ENCODE measurements at regions not wholly inside any gene's neighbourhood (a gene's known extent, or its start where the extent isn't known, plus 50 kb on each side); places are given as distances from the start of the nearest gene placed in this dataset.

DNA sequence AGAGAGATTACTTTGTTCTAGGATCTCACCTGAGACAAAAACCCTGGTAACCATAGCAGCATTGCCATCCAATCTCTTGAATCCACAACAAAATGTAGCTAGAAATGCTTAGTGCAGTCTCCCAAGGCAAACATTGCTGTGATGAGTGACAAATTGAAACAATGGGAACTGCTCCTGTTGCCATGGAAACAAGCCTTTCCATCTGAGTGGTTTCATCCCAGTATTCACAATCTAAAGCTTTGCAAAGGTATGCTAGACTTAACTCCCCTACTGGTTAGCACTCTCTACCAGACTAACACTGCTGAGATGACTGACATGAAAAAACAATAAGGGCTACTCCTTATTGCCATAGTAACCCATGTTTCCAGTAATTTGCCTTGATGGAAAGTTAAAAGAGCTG, 172.6 kb upstream of the CNTN3 start:
- H3K27me3 ChIP-seq (ENCODE audit: control insufficient read depth, insufficient read depth, low read length): no peaks in the 10 kb centered on the region
- no peak overlapping the region for H3K4me3 ChIP-seq (ENCODE audit: low read length)
- H3K4me1 ChIP-seq (ENCODE audit: control insufficient read depth, insufficient read depth, low read length): no peaks in the 10 kb centered on the region
- no peak for DNase-seq
- no peak overlapping the region for H3K27ac ChIP-seq (ENCODE audit: low read length)
- no peaks in the 10 kb centered on the region for H3K36me3 ChIP-seq (ENCODE audit: control insufficient read depth, insufficient read depth, low read length)
- no peaks in the 10 kb centered on the region for H3K9me3 ChIP-seq (replicated peaks; ENCODE audit: control insufficient read depth, low read depth, low read length)

- H3K36me3 ChIP-seq (ENCODE audit: control insufficient read depth, insufficient read depth, low read length): no peaks in the 10 kb centered on the region
- WGBS (ENCODE audit: insufficient coverage): no CpG with 5 or more reads among the region's 2 CpGs
Observed at GRCh38 chr3:74771401-74771800, 156.9 kb upstream of the CNTN3 start.

DNA sequence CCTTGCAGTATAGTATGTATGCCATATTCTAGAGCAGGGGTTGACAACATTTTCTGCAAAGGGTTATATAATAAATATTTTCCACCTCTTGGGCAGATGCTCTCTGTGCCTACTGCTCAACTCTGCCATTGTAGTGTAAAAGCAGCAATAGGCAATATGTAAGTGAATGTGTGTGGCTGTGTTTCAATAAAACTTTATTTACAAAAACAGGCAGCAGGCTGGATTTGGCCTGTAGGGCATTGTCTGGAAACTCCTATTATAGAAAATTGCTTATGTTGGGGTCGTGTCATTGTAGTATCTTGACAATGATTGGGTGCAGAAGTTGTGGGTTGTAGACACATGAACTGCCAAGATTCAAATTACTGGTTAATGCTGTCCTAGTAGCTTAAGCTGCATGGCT, 153.6 kb upstream of the CNTN3 start:
- DNase-seq: no peak
- no peaks in the 10 kb centered on the region for H3K27me3 ChIP-seq (ENCODE audit: control insufficient read depth, insufficient read depth, low read length)
- H3K4me3 ChIP-seq (ENCODE audit: low read length): no peak overlapping the region
- H3K4me1 ChIP-seq (ENCODE audit: control insufficient read depth, insufficient read depth, low read length): no peaks in the 10 kb centered on the region
- WGBS (ENCODE audit: insufficient coverage): no CpG with 5 or more reads among the region's 1 CpG
- H3K36me3 ChIP-seq (ENCODE audit: control insufficient read depth, insufficient read depth, low read length): no peaks in the 10 kb centered on the region
- H3K9me3 ChIP-seq (replicated peaks; ENCODE audit: control insufficient read depth, low read depth, low read length): no peaks in the 10 kb centered on the region
- no peak overlapping the region for H3K27ac ChIP-seq (ENCODE audit: low read length)

More at GRCh38 chr3:74771401-74771800, 156.9 kb upstream of the CNTN3 start:
- DNase-seq: no peak
- no peaks in the 10 kb centered on the region for H3K27me3 ChIP-seq (ENCODE audit: control insufficient read depth, insufficient read depth, low read length)
- no peak overlapping the region for H3K27ac ChIP-seq (ENCODE audit: low read length)
- no peaks in the 10 kb centered on the region for H3K4me1 ChIP-seq (ENCODE audit: control insufficient read depth, insufficient read depth, low read length)
- no peak overlapping the region for H3K4me3 ChIP-seq (ENCODE audit: low read length)
- H3K9me3 ChIP-seq (replicated peaks; ENCODE audit: control insufficient read depth, low read depth, low read length): no peaks in the 10 kb centered on the region

GRCh38 chr3:74766405-74766804, 151.9 kb upstream of the CNTN3 start:
- Histone ChIP-seq H3K36me3 (ENCODE audit: control insufficient read depth, insufficient read depth, low read length) (no peaks in the 10 kb centered on the region), H3K27ac (ENCODE audit: low read length) (no peak overlapping the region), H3K9me3 (replicated peaks; ENCODE audit: control insufficient read depth, low read depth, low read length) (no peaks in the 10 kb centered on the region), H3K27me3 (ENCODE audit: control insufficient read depth, insufficient read depth, low read length) (no peaks in the 10 kb centered on the region), H3K4me3 (ENCODE audit: low read length) (no peak overlapping the region), H3K4me1 (ENCODE audit: control insufficient read depth, insufficient read depth, low read length) (no peaks in the 10 kb centered on the region)
- no peak for DNase-seq
- 97% methylated on average over 3 of the region's 4 CpGs for WGBS (ENCODE audit: insufficient coverage)

DNA sequence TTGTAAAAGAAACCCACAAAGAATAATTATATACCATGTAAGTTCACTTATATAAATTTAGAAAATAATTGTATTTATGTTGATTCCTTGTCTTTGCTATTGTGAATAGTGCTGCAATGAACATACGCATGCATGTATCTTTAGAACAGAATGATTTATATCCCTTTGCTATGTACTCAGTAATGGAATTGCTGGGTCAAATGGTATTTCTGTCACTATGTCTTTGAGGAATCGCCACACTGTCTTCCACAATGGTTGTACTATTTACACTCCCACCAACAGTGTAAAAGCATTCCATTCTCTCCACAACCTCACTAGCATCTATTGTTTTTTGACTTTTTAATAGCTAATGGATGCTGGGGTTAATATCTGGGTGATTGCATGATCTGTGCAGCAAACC, 149.4 kb upstream of the CNTN3 start:
- Histone ChIP-seq H3K9me3 (replicated peaks; ENCODE audit: control insufficient read depth, low read depth, low read length) (no peaks in the 10 kb centered on the region), H3K27ac (ENCODE audit: low read length) (no peak overlapping the region), H3K4me1 (ENCODE audit: control insufficient read depth, insufficient read depth, low read length) (no peaks in the 10 kb centered on the region), H3K27me3 (ENCODE audit: control insufficient read depth, insufficient read depth, low read length) (no peaks in the 10 kb centered on the region), H3K36me3 (ENCODE audit: control insufficient read depth, insufficient read depth, low read length) (no peaks in the 10 kb centered on the region), H3K4me3 (ENCODE audit: low read length) (no peak overlapping the region)
- no CpG with 5 or more reads among the region's 2 CpGs for WGBS (ENCODE audit: insufficient coverage)
- no peak for DNase-seq

DNA sequence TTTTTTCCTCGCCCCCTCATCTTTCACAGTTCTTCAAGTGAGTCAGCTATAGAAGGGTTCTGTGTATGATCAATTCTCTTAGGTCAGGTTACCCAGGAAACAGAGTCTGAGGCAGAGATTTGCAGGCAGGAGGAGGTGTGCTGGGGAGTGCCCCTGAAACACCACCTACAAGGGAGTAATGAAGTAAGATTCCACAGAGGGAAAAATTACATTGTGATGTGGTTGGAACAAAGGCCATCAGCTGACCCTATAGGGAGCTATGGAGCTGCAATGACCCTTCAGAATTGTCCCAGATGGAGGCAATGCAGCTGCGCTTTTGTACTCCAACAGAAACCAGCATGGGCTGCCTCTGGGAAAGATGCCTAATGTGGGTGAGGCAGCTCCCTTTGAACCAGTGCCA, 142.2 kb upstream of the CNTN3 start:
- no peaks in the 10 kb centered on the region for H3K9me3 ChIP-seq (replicated peaks; ENCODE audit: control insufficient read depth, low read depth, low read length)
- 60% methylated on average over 1 of the region's 2 CpGs for WGBS (ENCODE audit: insufficient coverage)
- no peaks in the 10 kb centered on the region for H3K27me3 ChIP-seq (ENCODE audit: control insufficient read depth, insufficient read depth, low read length)
- no peaks in the 10 kb centered on the region for H3K36me3 ChIP-seq (ENCODE audit: control insufficient read depth, insufficient read depth, low read length)
- no peaks in the 10 kb centered on the region for H3K4me1 ChIP-seq (ENCODE audit: control insufficient read depth, insufficient read depth, low read length)
- H3K27ac ChIP-seq (ENCODE audit: low read length): no peak overlapping the region
- DNase-seq: no peak
- no peak overlapping the region for H3K4me3 ChIP-seq (ENCODE audit: low read length)

DNA sequence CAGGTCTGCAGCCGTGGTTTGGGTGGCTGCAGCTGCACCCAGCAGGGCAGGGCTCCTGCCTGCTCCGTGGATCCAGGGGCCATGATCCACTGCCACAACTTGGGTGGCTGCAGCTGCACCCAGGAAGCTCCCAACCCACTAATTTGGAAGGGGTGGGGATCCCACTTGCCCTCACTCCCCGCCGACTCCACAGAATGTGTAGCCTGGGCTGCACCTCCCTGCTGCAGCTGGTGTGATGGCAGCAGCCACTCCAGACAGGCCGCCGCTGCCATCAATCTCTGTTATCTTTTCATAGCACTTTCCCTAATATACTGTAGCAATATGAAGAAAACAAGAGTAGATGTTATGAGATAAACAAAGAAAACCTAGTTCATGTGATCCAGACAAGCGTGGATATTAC, 137.8 kb upstream of the CNTN3 start:
- Histone ChIP-seq H3K4me3 (ENCODE audit: low read length) (no peak overlapping the region), H3K4me1 (ENCODE audit: control insufficient read depth, insufficient read depth, low read length) (no peaks in the 10 kb centered on the region), H3K27ac (ENCODE audit: low read length) (no peak overlapping the region), H3K27me3 (ENCODE audit: control insufficient read depth, insufficient read depth, low read length) (no peaks in the 10 kb centered on the region), H3K36me3 (ENCODE audit: control insufficient read depth, insufficient read depth, low read length) (no peaks in the 10 kb centered on the region), H3K9me3 (replicated peaks; ENCODE audit: control insufficient read depth, low read depth, low read length) (no peaks in the 10 kb centered on the region)
- DNase-seq: no peak
- 40% methylated on average over 1 of the region's 7 CpGs for WGBS (ENCODE audit: insufficient coverage)

DNA sequence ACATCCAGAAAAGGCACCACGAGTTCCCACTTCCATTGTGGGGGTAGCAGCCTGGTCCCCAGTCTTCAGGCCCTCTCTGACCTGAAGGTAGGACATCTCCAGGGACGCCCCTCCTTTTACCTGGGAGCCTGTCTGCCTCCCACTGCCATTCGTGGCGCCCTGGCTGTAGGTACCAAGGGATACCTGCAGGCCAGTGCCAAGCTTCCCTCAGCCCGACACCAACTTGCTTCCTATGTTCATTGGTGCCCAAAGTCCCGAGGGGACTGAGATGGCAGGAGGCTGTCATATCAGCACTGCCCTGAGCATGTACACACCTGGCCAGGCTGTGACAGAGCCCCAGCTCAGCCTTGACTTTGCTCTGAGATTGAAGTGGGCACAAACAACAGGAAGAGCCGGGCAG, 137.3 kb upstream of the CNTN3 start:
- no peak overlapping the region for H3K4me3 ChIP-seq (ENCODE audit: low read length)
- no peak overlapping the region for H3K27ac ChIP-seq (ENCODE audit: low read length)
- no peaks in the 10 kb centered on the region for H3K9me3 ChIP-seq (replicated peaks; ENCODE audit: control insufficient read depth, low read depth, low read length)
- no peaks in the 10 kb centered on the region for H3K36me3 ChIP-seq (ENCODE audit: control insufficient read depth, insufficient read depth, low read length)
- no peaks in the 10 kb centered on the region for H3K27me3 ChIP-seq (ENCODE audit: control insufficient read depth, insufficient read depth, low read length)
- WGBS (ENCODE audit: insufficient coverage): 87% methylated on average over 6 of the region's 7 CpGs
- no peaks in the 10 kb centered on the region for H3K4me1 ChIP-seq (ENCODE audit: control insufficient read depth, insufficient read depth, low read length)
- DNase-seq: no peak

DNA sequence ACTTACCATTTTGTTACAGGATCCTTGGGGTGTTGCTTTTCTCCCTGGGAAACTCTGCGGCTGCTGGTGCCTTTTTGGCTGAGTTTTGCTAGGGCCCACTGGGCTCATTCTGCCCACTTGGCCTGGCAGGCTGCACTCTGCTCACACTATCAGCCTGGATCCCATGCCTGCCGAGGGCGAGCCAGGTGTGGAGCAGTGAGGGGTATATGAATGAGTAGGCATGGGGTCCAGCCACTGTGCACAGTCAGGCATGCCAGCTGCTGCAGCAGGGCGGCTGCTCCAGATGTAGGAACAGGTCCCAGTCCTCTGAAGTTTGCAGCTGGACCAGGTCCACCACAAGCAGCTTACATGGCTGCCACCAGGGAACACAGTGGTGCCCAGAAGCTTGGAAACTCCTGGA, 136.4 kb upstream of the CNTN3 start:
- H3K4me3 ChIP-seq (ENCODE audit: low read length): no peak overlapping the region
- H3K27me3 ChIP-seq (ENCODE audit: control insufficient read depth, insufficient read depth, low read length): no peaks in the 10 kb centered on the region
- no peaks in the 10 kb centered on the region for H3K36me3 ChIP-seq (ENCODE audit: control insufficient read depth, insufficient read depth, low read length)
- no peaks in the 10 kb centered on the region for H3K9me3 ChIP-seq (replicated peaks; ENCODE audit: control insufficient read depth, low read depth, low read length)
- H3K4me1 ChIP-seq (ENCODE audit: control insufficient read depth, insufficient read depth, low read length): no peaks in the 10 kb centered on the region
- 77% methylated on average over 3 of the region's 4 CpGs for WGBS (ENCODE audit: insufficient coverage)
- H3K27ac ChIP-seq (ENCODE audit: low read length): no peak overlapping the region
- no peak for DNase-seq

GRCh38 chr3:74739242-74739641, 124.8 kb upstream of the CNTN3 start:
- no peaks in the 10 kb centered on the region for H3K4me1 ChIP-seq (ENCODE audit: control insufficient read depth, insufficient read depth, low read length)
- no peak overlapping the region for H3K4me3 ChIP-seq (ENCODE audit: low read length)
- 100% methylated on average over 1 of the region's 3 CpGs for WGBS (ENCODE audit: insufficient coverage)
- H3K27ac ChIP-seq (ENCODE audit: low read length): no peak overlapping the region
- H3K9me3 ChIP-seq (replicated peaks; ENCODE audit: control insufficient read depth, low read depth, low read length): no peaks in the 10 kb centered on the region
- H3K27me3 ChIP-seq (ENCODE audit: control insufficient read depth, insufficient read depth, low read length): no peaks in the 10 kb centered on the region
- no peaks in the 10 kb centered on the region for H3K36me3 ChIP-seq (ENCODE audit: control insufficient read depth, insufficient read depth, low read length)
- no peak for DNase-seq

DNA sequence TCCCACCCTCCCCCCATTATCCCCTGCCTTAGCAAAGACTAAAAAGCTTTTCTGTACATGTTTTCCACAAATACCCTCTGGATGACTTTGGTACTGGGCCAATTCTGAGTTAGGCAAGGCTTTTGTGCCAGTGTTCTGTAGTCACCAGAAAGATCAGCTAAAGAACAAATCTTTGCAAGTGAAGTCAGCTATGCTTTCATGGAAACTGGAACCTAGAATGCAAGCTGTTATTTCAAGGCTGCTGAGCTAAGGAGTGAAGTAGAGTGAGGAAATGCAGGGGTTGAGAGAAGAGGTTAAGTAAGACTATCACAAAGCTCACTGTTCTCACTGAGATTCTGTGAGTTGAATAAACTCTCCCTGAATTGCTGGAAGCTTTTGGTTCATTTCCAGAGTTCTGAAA, 107.8 kb upstream of the CNTN3 start:
- no peak overlapping the region for H3K4me3 ChIP-seq (ENCODE audit: low read length)
- no peaks in the 10 kb centered on the region for H3K27me3 ChIP-seq (ENCODE audit: control insufficient read depth, insufficient read depth, low read length)
- DNase-seq: peak; percentile 2
- no peaks in the 10 kb centered on the region for H3K9me3 ChIP-seq (replicated peaks; ENCODE audit: control insufficient read depth, low read depth, low read length)
- H3K27ac ChIP-seq (ENCODE audit: low read length): no peak overlapping the region
- H3K36me3 ChIP-seq (ENCODE audit: control insufficient read depth, insufficient read depth, low read length): no peaks in the 10 kb centered on the region
- no peaks in the 10 kb centered on the region for H3K4me1 ChIP-seq (ENCODE audit: control insufficient read depth, insufficient read depth, low read length)
